HepG2 (cell line): ENCODE measurements at regions not wholly inside any gene's neighbourhood (a gene's known extent, or its start where the extent isn't known, plus 50 kb on each side); places are given as distances from the start of the nearest gene placed in this dataset.

Experiments used
- AGO2 ChIP-seq: fragments of 200-400 bp; formaldehyde crosslinking; optimal IDR thresholded peaks from 2 replicates; pipeline ENCODE3; 2017; ENCODE audit warnings: mild to moderate bottlenecking, low read depth, low read length, moderate library complexity
- ARNTL ChIP-seq: sonication (generic); formaldehyde crosslinking; IDR thresholded peaks from 2 replicates; pipeline ENCODE4 v1.4.0; 2020; ENCODE audit warnings: mild to moderate bottlenecking, missing genetic modification reagents
- ELF4 ChIP-seq: sonication (generic); formaldehyde crosslinking; IDR thresholded peaks from 2 replicates; pipeline ENCODE4 v1.5.0; 2020; ENCODE audit warnings: missing genetic modification reagents, mild to moderate bottlenecking, moderate library complexity, borderline replicate concordance
- ESRRA ChIP-seq: sonication (generic); formaldehyde crosslinking; IDR thresholded peaks from 2 replicates; pipeline ENCODE4 v1.5.1; 2020; ENCODE audit warnings: mild to moderate bottlenecking, low read depth, missing genetic modification reagents
- EZH2 ChIP-seq: conservative IDR thresholded peaks from 2 replicates; pipeline ENCODE4 v1.6.1; 2012; ENCODE audit warnings: mild to moderate bottlenecking, low read depth, low read length, moderate library complexity
- FOXO4 ChIP-seq: sonication (generic); formaldehyde crosslinking; conservative IDR thresholded peaks from 2 replicates; pipeline ENCODE4 v1.8.1; 2023; ENCODE audit warnings: missing genetic modification reagents
- GRHL1 ChIP-seq: sonication (generic); formaldehyde crosslinking; conservative IDR thresholded peaks from 2 replicates; pipeline ENCODE4 v1.8.0; 2022; ENCODE audit warnings: missing genetic modification reagents
- KDM2A ChIP-seq: sonication (generic); formaldehyde crosslinking; IDR thresholded peaks from 2 replicates; pipeline ENCODE4 v1.4.0; 2020; ENCODE audit warnings: low read depth, missing genetic modification reagents, borderline replicate concordance
- MLX ChIP-seq: IDR thresholded peaks from 2 replicates; pipeline ENCODE4 v1.6.1; 2016
- ZZZ3 ChIP-seq: sonication (generic); formaldehyde crosslinking; IDR thresholded peaks from 2 replicates; pipeline ENCODE4 v1.4.0; 2020; ENCODE audit warnings: missing genetic modification reagents, mild to moderate bottlenecking, borderline replicate concordance

GRCh38 chr7:41038211-41038610 lies 664.7 kb downstream of the INHBA start:
- no peak for TF ChIP-seq ELF4 (CRISPR knock-in tag)
- TF ChIP-seq GRHL1 (CRISPR knock-in tag): no peak
- TF ChIP-seq AGO2: no peak
- TF ChIP-seq ARNTL (CRISPR knock-in tag): no peak
- TF ChIP-seq ZZZ3 (CRISPR knock-in tag): no peak
- no peak for TF ChIP-seq MLX (CRISPR knock-in tag)
- TF ChIP-seq ESRRA: no peak
- no peak for TF ChIP-seq KDM2A
- TF ChIP-seq FOXO4 (CRISPR knock-in tag): no peak
- TF ChIP-seq EZH2: no peak
